Neural progenitor cell (in vitro differentiated cells): ENCODE measurements at regions not wholly inside any gene's neighbourhood (a gene's known extent, or its start where the extent isn't known, plus 50 kb on each side); places are given as distances from the start of the nearest gene placed in this dataset.
A peak's percentile ranks its signal among the peaks of the same experiment; 100 is the strongest.

Source experiments
- DNase-seq: peaks from one replicate; pipeline ENCODE4 v3.0.0-alpha.2; 2016; ENCODE audit warnings: low spot score
- H2AFZ ChIP-seq: fragments of 200-600 bp; sonication (generic); replicated peaks from 2 replicates; pipeline ENCODE4 v1.6.1; 2016; ENCODE audit warnings: antibody characterized with exemption
- H3F3A ChIP-seq: fragments of 200-600 bp; sonication (generic); 2 replicates; pipeline ENCODE4 v1.6.1; 2016; ENCODE audit warnings: antibody characterized with exemption, low read depth
- H3K27ac ChIP-seq: fragments of 200-600 bp; sonication (generic); 2 replicates; pipeline ENCODE4 v1.5.1; 2016; ENCODE audit warnings: mild to moderate bottlenecking
- H3K27me3 ChIP-seq: fragments of 200-600 bp; sonication (generic); 2 replicates; pipeline ENCODE4 v1.6.1; 2016; ENCODE audit warnings: mild to moderate bottlenecking, moderate library complexity
- H3K36me3 ChIP-seq: fragments of 200-600 bp; sonication (generic); 2 replicates; pipeline ENCODE4 v1.5.1; 2016
- H3K4me1 ChIP-seq: fragments of 200-600 bp; sonication (generic); 2 replicates; pipeline ENCODE4 v1.6.1; 2016; ENCODE audit warnings: mixed run types
- H3K4me2 ChIP-seq: fragments of 200-600 bp; sonication (generic); 2 replicates; pipeline ENCODE4 v1.6.1; 2016
- H3K4me3 ChIP-seq: fragments of 200-600 bp; sonication (generic); 2 replicates; pipeline ENCODE4 v1.5.1; 2016
- H3K79me2 ChIP-seq: fragments of 200-600 bp; sonication (generic); 2 replicates; pipeline ENCODE4 v1.6.1; 2016; ENCODE audit warnings: low read depth
- H3K9ac ChIP-seq: fragments of 200-600 bp; sonication (generic); 2 replicates; pipeline ENCODE4 v1.6.1; 2016
- H3K9me3 ChIP-seq: fragments of 200-600 bp; sonication (generic); 2 replicates; pipeline ENCODE4 v1.5.1; 2016; ENCODE audit warnings: low read depth
- H4K20me1 ChIP-seq: fragments of 200-600 bp; sonication (generic); 2 replicates; pipeline ENCODE4 v1.6.1; 2016; ENCODE audit warnings: low read depth
- H3K27ac Mint-ChIP-seq: 3 replicates; pipeline ENCODE4 v1.8.0; 2021; ENCODE audit warnings: mixed read lengths
- H3K27me3 Mint-ChIP-seq: 2 replicates; pipeline ENCODE4 v1.8.0; 2022; ENCODE audit warnings: low read depth, mild to moderate bottlenecking, inconsistent platforms, moderate library complexity, mixed read lengths; ENCODE audit not compliant: insufficient read depth
- H3K36me3 Mint-ChIP-seq: 3 replicates; pipeline ENCODE4 v1.8.0; 2021; ENCODE audit warnings: mixed read lengths
- H3K4me1 Mint-ChIP-seq: 3 replicates; pipeline ENCODE4 v1.8.0; 2021; ENCODE audit warnings: mixed read lengths
- H3K4me3 Mint-ChIP-seq: 3 replicates; pipeline ENCODE4 v1.8.0; 2021; ENCODE audit warnings: mild to moderate bottlenecking, moderate library complexity, mixed read lengths
- H3K9me3 Mint-ChIP-seq: 3 replicates; pipeline ENCODE4 v1.8.0; 2020; ENCODE audit warnings: mixed read lengths
- CTCF ChIP-seq: fragments of 200-600 bp; sonication (generic); IDR thresholded peaks from 2 replicates; pipeline ENCODE4 v1.5.1; 2017; ENCODE audit warnings: antibody characterized with exemption, mild to moderate bottlenecking
- EZH2 ChIP-seq: fragments of 200-600 bp; sonication (generic); IDR thresholded peaks from 2 replicates; pipeline ENCODE4 v1.6.1; 2017; ENCODE audit warnings: antibody characterized with exemption, mild to moderate bottlenecking, moderate library complexity
- EZH2phosphoT487 ChIP-seq: fragments of 200-600 bp; sonication (generic); IDR thresholded peaks from 2 replicates; pipeline ENCODE4 v1.6.1; 2017; ENCODE audit warnings: antibody characterized with exemption

GRCh38 chr15:34648294-34648631 lies 64.8 kb upstream of the GOLGA8B start:
- Histone ChIP-seq H3K79me2 (no peaks in the 10 kb centered on the region), H3K4me1 (peaks cover 8% of the 10 kb centered on the region), H3K4me3 (no peak overlapping the region), H3F3A (no peaks in the 10 kb centered on the region), H3K27me3 (no peaks in the 10 kb centered on the region), H3K9ac (no peak overlapping the region), H3K4me2 (no peak overlapping the region), H3K27ac (no peak overlapping the region), H3K36me3 (no peaks in the 10 kb centered on the region), H4K20me1 (no peaks in the 10 kb centered on the region), H2AFZ (peak overlapping the region; percentile 27), H3K9me3 (no peaks in the 10 kb centered on the region)
- Mint-ChIP-seq H3K27me3 (peaks cover 6% of the 10 kb centered on the region), H3K4me1 (peaks cover 7% of the 10 kb centered on the region), H3K27ac (no peak overlapping the region), H3K4me3 (no peak overlapping the region), H3K36me3 (no peaks in the 10 kb centered on the region), H3K9me3 (peaks cover 2% of the 10 kb centered on the region)
- TF ChIP-seq CTCF: no peak
- TF ChIP-seq EZH2: no peak
- TF ChIP-seq EZH2phosphoT487: no peak
- no peak for DNase-seq

GRCh38 chr15:34647569-34648293 lies 64.3 kb upstream of the GOLGA8B start:
- Mint-ChIP-seq H3K36me3 (no peaks in the 10 kb centered on the region), H3K9me3 (peaks cover 2% of the 10 kb centered on the region)
- no peak overlapping the region for H2AFZ ChIP-seq

GRCh38 chr15:34646918-34647317 lies 63.5 kb upstream of the GOLGA8B start:
- H3K27ac Mint-ChIP-seq: no peak overlapping the region
- H3K4me3 Mint-ChIP-seq: no peak overlapping the region
- H3K4me3 ChIP-seq: no peak overlapping the region
- H2AFZ ChIP-seq: no peak overlapping the region
- H4K20me1 ChIP-seq: no peaks in the 10 kb centered on the region
- no peaks in the 10 kb centered on the region for H3K9me3 ChIP-seq
- DNase-seq: no peak
- H3K36me3 ChIP-seq: no peaks in the 10 kb centered on the region
- no peaks in the 10 kb centered on the region for H3K79me2 ChIP-seq
- no peak overlapping the region for H3K4me2 ChIP-seq
- H3K9me3 Mint-ChIP-seq: peaks cover 2% of the 10 kb centered on the region
- no peak overlapping the region for H3K27ac ChIP-seq
- no peaks in the 10 kb centered on the region for H3K36me3 Mint-ChIP-seq
- H3K27me3 ChIP-seq: no peaks in the 10 kb centered on the region
- H3F3A ChIP-seq: no peaks in the 10 kb centered on the region
- peaks cover 12% of the 10 kb centered on the region for H3K4me1 Mint-ChIP-seq
- H3K9ac ChIP-seq: no peak overlapping the region
- H3K27me3 Mint-ChIP-seq: peaks cover 6% of the 10 kb centered on the region
- H3K4me1 ChIP-seq: peaks cover 8% of the 10 kb centered on the region
- TF ChIP-seq EZH2phosphoT487: no peak
- TF ChIP-seq EZH2: no peak
- TF ChIP-seq CTCF: no peak

More at GRCh38 chr15:34647569-34648293, 64.3 kb upstream of the GOLGA8B start:
- Histone ChIP-seq H3K27ac (no peak overlapping the region), H3K9ac (no peak overlapping the region), H3K27me3 (no peaks in the 10 kb centered on the region), H3F3A (no peaks in the 10 kb centered on the region), H3K9me3 (no peaks in the 10 kb centered on the region), H3K4me3 (no peak overlapping the region), H3K79me2 (no peaks in the 10 kb centered on the region), H3K36me3 (no peaks in the 10 kb centered on the region), H3K4me1 (peaks cover 8% of the 10 kb centered on the region), H4K20me1 (no peaks in the 10 kb centered on the region), H3K4me2 (no peak overlapping the region)
- peaks cover 6% of the 10 kb centered on the region for H3K27me3 Mint-ChIP-seq
- peaks cover 8% of the 10 kb centered on the region for H3K4me1 Mint-ChIP-seq
- TF ChIP-seq EZH2 (no peak), EZH2phosphoT487 (no peak), CTCF (no peak)
- H3K27ac Mint-ChIP-seq: no peak overlapping the region
- DNase-seq: no peak
- no peak overlapping the region for H3K4me3 Mint-ChIP-seq
